ENCODE measurements at regions not wholly inside any gene's neighbourhood (a gene's known extent, or its start where the extent isn't known, plus 50 kb on each side); places are given as distances from the start of the nearest gene placed in this dataset.

DNA sequence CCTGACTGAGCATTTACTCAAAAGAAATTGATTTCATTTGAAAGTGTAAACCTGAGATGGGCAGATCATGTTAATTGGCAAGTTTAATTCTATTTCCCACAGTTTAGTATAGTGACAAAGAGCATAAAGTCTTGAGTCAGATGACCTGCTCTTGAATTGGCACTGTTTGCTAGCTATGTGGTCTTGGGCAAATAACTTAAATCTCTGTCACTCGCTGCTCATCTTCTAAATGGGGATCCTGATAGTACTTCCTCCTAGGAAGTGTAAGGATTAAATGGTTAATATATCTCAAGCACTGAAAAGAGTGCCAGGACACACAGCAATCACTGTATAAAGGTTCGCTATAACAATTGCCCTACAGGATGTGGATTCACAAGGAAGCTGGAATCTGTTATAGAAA lies 242.8 kb upstream of the JADE1 start:
- Histone ChIP-seq H3K9me3 (ENCODE audit: insufficient read depth, low read depth) (no peaks in the 10 kb centered on the region), H3K79me2 (ENCODE audit: low read depth) (no peaks in the 10 kb centered on the region), H4K20me1 (ENCODE audit: insufficient read depth) (no peaks in the 10 kb centered on the region), H3K4me2 (no peak overlapping the region), H3K4me3 (no peak overlapping the region), H2AFZ (no peak overlapping the region), H3K27ac (no peak overlapping the region), H3K27me3 (ENCODE audit: insufficient read depth, low read depth) (no peaks in the 10 kb centered on the region), H3F3A (ENCODE audit: insufficient read depth, low read depth) (no peaks in the 10 kb centered on the region), H3K36me3 (ENCODE audit: low read depth) (no peaks in the 10 kb centered on the region), H3K9me2 (ENCODE audit: insufficient read depth) (no peaks in the 10 kb centered on the region), H3K4me1 (replicated peaks; ENCODE audit: insufficient read depth) (peaks cover 10% of the 10 kb centered on the region)
- no TSS peak for BruUV-seq (replicated peaks)
- intact Hi-C loops (cut with micrococcal nuclease; ENCODE audit: unreplicated experiment), result loop anchor here (5.0 kb wide), 1 partner anchor 114 kb away; no protein-coding TSS in a partner anchor
- POLR2A ChIA-PET (ENCODE audit: unreplicated experiment), result no interaction called here
- TF ChIP-seq CTCF (conservative IDR thresholded peaks at IDR 0.05) (no peak), EZH2 (IDR thresholded peaks at IDR 0.05; ENCODE audit: low read depth) (no peak)
- no peak for DNase-seq
- CTCF ChIA-PET, result no interaction called here

- H3K4me1 ChIP-seq (replicated peaks; ENCODE audit: insufficient read depth), result no peaks in the 10 kb centered on the region
- POLR2A ChIA-PET (ENCODE audit: unreplicated experiment), result no interaction called here
- CTCF ChIA-PET, result no interaction called here
Observed at GRCh38 chr4:128565565-128566186, 243.8 kb upstream of the JADE1 start.

GRCh38 chr4:128565054-128565453 lies 244.4 kb upstream of the JADE1 start:
- H3K9me3 ChIP-seq (ENCODE audit: insufficient read depth, low read depth), result no peaks in the 10 kb centered on the region
- no peaks in the 10 kb centered on the region for H3F3A ChIP-seq (ENCODE audit: insufficient read depth, low read depth)
- no peaks in the 10 kb centered on the region for H3K4me1 ChIP-seq (replicated peaks; ENCODE audit: insufficient read depth)
- POLR2A ChIA-PET (ENCODE audit: unreplicated experiment), result no interaction called here
- no peaks in the 10 kb centered on the region for H3K9me2 ChIP-seq (ENCODE audit: insufficient read depth)
- H3K4me3 ChIP-seq, result no peak overlapping the region
- H3K79me2 ChIP-seq (ENCODE audit: low read depth), result no peaks in the 10 kb centered on the region
- H4K20me1 ChIP-seq (ENCODE audit: insufficient read depth), result no peaks in the 10 kb centered on the region
- no peak for DNase-seq
- no peak overlapping the region for H3K4me2 ChIP-seq
- TF ChIP-seq EZH2 (IDR thresholded peaks at IDR 0.05; ENCODE audit: low read depth) (no peak), CTCF (conservative IDR thresholded peaks at IDR 0.05) (no peak)
- no peaks in the 10 kb centered on the region for H3K27me3 ChIP-seq (ENCODE audit: insufficient read depth, low read depth)
- CTCF ChIA-PET, result no interaction called here
- H2AFZ ChIP-seq, result no peak overlapping the region
- no peak overlapping the region for H3K27ac ChIP-seq
- H3K36me3 ChIP-seq (ENCODE audit: low read depth), result no peaks in the 10 kb centered on the region
- BruUV-seq (replicated peaks), result no TSS peak
- intact Hi-C loops (cut with micrococcal nuclease; ENCODE audit: unreplicated experiment), result loop anchor here (5.0 kb wide), 1 partner anchor 113 kb away; no protein-coding TSS in a partner anchor

More at GRCh38 chr4:128565565-128566186, 243.8 kb upstream of the JADE1 start:
- H4K20me1 ChIP-seq (ENCODE audit: insufficient read depth), result no peaks in the 10 kb centered on the region
- no peaks in the 10 kb centered on the region for H3K9me2 ChIP-seq (ENCODE audit: insufficient read depth)
- no peak overlapping the region for H2AFZ ChIP-seq
- TF ChIP-seq CTCF (conservative IDR thresholded peaks at IDR 0.05), result peak; percentile 23; the same call in 1 of the 2 replicates
- no peak for TF ChIP-seq EZH2 (IDR thresholded peaks at IDR 0.05; ENCODE audit: low read depth)
- no peak overlapping the region for H3K27ac ChIP-seq
- H3K9me3 ChIP-seq (ENCODE audit: insufficient read depth, low read depth), result no peaks in the 10 kb centered on the region
- H3K4me3 ChIP-seq, result no peak overlapping the region
- DNase-seq, result no peak
- no peaks in the 10 kb centered on the region for H3K79me2 ChIP-seq (ENCODE audit: low read depth)
- H3K4me2 ChIP-seq, result no peak overlapping the region
- intact Hi-C loops (cut with micrococcal nuclease; ENCODE audit: unreplicated experiment), result loop anchor here (5.0 kb wide), 1 partner anchor 113 kb away; no protein-coding TSS in a partner anchor
- H3K36me3 ChIP-seq (ENCODE audit: low read depth), result no peaks in the 10 kb centered on the region
- BruUV-seq (replicated peaks), result no TSS peak
- H3K27me3 ChIP-seq (ENCODE audit: insufficient read depth, low read depth), result no peaks in the 10 kb centered on the region
- H3F3A ChIP-seq (ENCODE audit: insufficient read depth, low read depth), result no peaks in the 10 kb centered on the region
